NCI-H2081 treated with DMSO at 0.1 percent for 48 hours (cell line): ENCODE measurements at regions not wholly inside any gene's neighbourhood (a gene's known extent, or its start where the extent isn't known, plus 50 kb on each side); places are given as distances from the start of the nearest gene placed in this dataset.
"Not testable (repeated sequence)": the region's sequence is repeated elsewhere in the genome, so short reads cannot be mapped to it uniquely, and the experiment has no call there.

Experiments used
- DNase-seq: peaks from one replicate; lab custom pipeline; 2025; lab: John Stamatoyannopoulos, UW

DNA sequence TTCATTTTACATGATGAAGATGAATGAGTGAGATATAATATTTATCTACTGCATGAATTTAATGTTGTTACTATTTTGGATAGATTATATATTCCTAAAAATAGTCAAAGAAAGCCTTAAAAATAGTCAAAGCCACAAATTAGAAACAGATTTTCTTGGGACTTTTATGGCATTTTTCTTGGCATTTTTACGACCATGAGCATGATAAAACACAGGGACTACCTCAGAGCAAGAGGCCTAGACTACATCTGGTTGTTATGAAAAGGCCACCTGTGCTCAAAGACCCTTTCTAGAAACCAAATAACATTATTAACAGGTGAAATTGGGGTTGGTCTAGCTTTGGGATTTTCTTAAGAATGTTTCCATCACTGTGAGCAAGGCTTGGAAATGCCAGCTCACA lies 281.0 kb downstream of the OXSM start:
- no peak for DNase-seq

DNA sequence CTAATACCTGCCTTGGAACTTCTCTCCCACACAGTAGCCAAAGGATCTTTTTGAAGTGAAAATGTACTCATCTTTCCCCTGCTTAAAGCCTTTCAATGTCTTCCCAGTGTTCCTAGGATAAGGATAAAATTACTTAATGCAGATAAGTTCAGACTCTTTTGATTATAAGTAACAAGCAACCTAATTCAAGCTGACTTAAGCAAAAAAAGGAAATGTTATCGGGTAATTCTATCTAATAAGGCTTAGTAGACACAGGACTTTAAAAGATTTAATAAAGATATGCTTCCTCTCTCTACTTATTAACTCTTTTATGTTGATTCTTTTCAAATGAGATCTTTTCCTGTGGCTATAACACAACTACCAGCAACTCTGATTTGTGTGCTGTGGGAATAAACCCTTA lies 284.2 kb downstream of the OXSM start:
- DNase-seq, result no peak

DNA sequence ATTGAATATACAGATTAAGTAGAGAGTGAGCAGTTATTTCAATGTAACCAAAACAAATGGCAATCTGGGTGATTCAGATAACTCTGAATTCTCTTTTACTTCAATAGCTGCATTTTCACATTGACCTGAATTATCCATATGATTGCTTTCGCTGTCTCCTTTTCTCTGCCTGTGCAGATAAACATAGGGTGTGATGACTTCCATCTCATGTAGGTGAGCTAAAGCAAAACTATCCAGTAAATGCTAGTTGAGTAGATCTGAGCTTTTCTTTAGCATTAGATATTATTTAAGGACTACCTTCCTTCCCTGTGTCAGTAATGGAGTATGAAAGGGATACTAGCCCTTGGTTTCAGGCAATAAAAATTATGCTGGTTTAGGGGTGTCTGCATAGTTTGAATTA lies 288.6 kb downstream of the OXSM start:
- DNase-seq, result no peak

DNA sequence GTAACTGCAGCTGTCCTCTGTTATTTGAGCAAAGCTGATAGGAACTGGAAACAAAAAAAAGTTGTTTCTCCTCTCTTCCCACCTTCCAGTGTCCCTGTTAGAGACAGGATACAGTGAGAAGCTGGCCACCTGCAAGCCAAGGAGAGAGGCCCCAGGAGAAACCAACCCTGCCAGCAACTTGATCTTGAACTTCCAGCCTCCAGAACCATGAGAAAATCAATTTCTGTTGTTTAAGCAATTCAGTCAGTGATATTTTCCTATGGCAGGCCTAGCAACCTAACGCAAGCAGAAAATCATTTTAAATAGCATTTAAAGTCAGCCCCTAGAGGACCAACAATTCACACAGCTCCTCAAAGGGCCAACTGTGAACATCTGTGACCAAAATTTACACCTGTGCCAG lies 291.3 kb downstream of the OXSM start:
- no peak for DNase-seq

DNA sequence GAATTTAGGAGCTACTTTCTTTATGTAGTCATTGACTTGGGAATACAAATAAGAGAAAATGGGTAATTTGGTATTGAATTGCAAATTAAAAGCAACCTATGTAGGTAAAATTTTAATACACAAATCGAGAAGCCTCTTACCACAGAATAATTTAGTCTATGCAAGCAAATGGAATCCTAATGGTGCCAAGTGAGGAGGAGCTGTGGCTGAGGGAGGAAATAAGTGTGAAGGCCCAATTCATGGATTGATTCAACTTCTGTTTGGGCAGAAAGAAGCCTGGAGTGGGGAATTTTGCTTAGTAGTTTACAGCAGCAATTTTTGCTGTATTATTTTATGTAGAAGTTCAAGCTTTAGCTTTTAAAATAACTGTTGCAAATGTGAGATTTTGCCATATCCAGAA lies 291.9 kb downstream of the OXSM start:
- no peak for DNase-seq

DNA sequence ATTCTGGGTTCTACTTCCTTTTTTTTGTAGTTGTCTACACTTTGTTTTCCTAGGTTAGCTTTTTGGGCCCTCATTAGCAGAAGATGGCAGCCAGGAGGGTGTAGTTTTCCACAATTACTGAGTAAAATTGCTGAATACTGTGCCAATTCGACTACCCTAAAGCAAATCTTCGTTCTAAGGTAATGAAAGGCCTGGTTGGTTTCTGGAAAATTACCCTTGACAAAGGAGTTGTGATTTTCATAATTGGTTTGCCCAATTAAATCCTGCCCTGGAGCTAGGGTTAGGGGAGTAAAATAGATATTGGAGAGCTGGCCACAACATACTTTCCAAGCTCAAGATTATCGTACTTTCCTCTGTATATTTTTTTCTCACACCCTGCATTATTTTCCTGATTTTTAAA lies 293.0 kb downstream of the OXSM start:
- DNase-seq, result no peak

DNA sequence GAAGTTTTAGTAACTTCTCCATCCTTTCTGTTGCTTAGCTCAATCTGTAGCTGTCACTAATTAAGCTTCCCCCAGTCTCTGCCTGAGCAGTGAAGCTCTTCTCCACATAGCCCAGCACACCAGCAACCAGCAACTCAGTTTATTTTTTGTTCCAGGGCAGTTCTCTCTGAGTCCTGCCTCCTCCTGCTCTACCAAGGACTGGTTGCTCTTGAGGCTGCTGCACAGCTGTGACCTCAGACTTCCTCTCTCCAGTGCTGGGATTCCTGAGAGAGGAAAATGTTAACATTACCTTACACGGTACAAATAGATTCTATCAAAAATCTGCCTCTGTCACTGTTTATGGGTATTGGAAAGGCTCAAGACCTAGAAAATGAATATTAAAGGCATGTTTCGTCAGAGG lies 294.7 kb downstream of the OXSM start:
- DNase-seq, result no peak

DNA sequence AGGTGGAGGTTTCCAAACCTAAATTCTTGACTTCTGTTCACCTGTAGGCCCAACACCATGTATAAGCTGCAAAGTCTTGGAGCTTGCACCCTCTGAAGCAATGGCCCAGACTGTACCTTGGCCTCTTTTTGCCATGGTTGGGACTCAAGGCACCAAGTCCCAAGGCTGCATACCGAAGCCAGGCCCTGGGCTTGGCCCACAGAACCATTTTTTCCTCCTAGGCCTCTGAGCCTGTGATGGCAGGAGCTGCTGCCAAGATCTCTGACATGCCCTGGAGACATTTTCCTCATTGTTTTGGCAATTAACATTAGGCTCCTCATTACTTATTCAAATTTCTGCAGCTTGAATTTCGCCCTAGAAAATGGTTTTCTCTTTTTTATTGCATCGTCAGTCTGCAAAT lies 297.9 kb downstream of the OXSM start:
- no peak for DNase-seq

DNA sequence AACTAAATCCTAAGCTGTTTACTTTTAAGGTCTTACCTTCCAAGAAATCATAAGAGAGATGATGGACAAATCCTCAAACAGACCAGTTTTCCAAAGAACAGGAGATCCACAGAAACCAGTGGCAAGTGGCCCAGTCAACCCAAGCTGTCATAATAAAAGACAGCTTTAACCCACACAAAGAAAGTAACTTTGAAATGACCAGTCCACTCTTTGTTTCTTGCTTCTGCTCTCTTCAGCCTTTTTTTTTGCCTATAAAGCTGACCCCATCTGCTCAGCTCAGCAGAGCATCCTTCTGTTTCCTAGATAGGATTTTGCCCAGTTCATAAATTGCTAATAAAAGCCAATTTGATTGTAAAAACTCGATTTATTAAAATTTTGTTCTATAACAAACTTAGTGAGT lies 299.4 kb downstream of the OXSM start:
- no peak for DNase-seq

DNA sequence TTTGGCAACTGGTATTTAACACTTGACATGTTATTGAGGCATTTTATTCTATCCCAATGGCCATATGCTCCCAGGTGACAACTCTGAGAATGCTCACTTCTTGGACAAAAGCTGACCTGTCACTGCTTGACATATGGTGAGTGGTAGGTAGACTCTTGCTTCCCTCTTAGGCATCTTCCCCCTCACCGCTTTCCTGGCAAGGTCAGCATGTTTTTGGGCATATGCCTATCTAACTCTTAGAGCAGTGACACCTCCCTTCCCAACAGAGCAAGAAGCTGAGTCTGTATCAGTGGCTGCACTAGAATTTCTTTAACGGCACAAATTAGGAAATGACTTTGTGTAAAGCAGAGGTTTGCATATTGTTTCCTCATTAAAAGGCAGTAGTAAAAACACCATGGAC lies 300.7 kb downstream of the OXSM start:
- no peak for DNase-seq

DNA sequence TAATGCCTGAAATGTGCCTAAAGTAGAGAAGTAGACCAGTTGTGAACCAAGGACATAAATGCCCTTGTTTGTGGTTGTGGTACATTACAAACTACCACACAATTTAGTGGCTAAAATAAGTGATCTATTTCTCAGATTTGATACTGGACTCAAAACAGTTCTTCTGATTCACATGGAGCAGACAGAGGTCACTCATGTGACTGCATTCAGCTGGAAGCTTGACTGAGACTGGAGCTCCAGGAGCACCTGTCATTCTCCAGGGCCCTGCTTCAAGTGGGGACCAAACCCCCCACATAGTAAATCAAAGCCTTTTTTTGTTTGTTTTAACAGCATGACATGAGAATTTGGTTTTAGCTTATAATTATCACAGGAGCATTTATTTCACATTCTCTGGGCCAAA lies 301.2 kb downstream of the OXSM start:
- no peak for DNase-seq

DNA sequence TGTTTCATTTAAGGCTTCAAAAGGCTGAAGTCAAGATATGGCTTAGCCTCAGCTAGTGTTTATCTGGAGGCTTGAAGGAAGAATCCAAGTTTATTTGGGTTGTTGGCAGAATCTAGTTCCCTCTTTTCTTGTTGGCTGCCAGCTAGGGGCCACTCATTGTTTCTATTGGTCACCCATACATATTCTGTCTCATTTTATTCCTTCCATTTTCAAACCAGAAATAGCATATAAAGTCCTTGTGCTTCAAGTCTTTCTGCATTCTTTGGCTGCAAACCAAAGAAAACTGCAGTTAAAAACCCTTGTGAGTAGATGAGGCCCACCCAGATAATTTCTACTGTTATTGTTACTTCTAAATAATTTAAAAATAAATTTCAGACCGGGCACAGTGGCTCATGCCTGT lies 301.7 kb downstream of the OXSM start:
- DNase-seq, result no peak

DNA sequence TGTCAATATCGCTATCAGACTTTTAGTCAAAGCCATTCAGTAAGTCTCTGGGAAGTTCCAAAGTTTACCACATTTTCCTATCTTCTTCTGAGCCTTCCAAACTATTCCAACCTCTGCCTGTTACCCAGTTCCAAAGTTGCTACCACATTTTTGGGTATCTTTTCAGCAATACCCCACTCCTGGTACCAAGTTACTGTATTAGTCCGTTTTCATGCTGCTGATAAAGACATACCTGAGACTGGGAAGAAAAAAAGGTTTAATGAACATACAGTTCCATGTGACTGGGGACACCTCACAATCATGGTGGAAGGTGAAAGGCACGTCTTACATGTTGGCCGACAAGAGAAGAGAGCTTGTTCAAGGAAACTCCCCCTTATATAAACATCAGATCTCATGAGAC lies 307.2 kb downstream of the OXSM start:
- DNase-seq, result not testable (repeated sequence)

DNA sequence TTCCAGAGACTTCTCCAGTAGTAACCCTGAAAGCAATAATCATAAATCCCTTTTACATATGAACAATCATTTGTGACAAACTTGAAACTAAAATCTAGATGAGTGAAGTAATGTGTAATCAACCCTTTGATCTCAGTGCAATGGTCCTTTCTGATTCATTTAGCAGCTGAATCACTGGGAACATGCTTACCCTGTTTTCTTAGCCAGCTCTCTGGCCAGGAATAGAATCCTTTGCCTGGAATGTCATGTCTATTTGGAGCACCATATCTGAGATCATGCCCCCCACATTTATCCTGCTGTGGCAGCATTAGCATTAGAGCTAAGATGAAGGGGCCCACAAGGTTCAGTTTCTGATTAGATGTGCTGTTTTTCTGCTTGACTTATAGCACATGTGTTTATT lies 309.8 kb downstream of the OXSM start:
- DNase-seq, result no peak

DNA sequence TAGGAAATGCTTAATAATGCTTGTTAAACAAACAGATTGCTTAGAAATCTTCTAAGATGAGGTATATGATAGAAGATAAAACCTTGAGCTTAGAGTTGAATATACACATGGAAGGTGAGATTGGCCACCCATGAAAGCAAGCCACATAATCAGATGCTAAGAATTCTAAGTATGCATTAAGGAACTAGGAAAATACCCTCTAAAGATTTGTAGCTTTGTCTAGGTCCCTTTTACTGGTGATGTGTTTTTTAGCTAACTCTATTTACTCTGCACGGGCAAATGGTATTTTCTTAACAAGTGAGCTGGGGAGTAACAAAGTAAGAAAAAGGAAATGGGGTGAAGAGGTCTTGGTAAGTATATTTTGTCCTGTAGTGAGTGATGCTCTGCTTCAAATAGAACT lies 310.3 kb downstream of the OXSM start:
- no peak for DNase-seq

DNA sequence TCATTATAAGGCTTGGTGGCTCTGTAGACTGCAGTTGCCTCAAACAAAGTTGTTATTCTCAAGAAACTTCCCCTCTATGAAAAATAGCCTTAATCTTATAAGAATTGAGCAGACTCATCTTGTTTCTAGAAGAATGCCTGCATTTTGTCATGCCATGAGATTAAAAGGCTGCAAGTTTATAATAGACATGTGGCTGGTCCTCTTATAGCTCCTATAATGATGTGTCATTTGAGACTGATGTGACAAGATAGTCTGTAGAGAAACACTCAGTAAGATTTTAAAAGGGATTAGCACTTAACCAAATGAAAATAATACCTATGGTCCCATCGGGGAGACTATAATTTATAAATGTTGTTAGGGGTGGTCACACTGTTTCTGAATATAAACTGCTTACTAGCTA lies 312.5 kb downstream of the OXSM start:
- no peak for DNase-seq

DNA sequence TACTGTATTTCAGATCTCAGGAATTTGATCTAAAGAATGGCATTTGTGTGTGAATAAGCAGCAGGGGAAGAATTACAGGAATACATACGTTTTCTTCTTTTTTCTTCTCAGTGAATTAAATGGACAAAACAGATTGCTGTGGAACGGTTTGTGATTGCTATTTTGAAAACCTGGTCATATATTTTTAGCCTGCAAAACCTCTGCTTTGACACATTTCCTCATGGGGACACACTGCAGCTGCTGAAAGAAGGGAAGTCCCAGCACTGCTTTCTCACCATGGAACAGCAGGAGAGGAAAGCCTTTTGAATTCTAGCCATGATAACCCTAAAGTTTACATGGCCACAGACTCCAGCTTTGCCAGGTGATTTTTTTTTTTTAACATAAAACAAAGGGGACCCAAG lies 315.0 kb downstream of the OXSM start:
- DNase-seq, result no peak

DNA sequence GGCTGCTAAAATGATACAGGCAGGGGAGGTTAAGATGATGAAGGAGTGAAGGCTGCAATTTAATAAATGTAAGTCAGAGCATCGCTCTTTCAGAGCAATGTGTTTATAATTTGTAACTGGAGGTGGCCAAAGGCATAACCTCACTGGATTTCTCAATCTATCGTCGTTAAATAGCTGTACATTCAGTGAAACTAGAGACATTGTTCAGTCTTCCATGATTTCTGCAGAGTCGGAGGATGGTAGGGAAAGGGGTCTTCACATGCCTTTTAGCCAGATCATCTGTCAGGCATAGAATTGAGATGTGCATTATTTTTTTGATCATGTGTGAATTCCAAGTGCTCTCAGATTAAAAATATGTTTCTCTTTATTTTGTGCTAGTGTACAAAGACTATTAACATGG lies 315.4 kb downstream of the OXSM start:
- no peak for DNase-seq

DNA sequence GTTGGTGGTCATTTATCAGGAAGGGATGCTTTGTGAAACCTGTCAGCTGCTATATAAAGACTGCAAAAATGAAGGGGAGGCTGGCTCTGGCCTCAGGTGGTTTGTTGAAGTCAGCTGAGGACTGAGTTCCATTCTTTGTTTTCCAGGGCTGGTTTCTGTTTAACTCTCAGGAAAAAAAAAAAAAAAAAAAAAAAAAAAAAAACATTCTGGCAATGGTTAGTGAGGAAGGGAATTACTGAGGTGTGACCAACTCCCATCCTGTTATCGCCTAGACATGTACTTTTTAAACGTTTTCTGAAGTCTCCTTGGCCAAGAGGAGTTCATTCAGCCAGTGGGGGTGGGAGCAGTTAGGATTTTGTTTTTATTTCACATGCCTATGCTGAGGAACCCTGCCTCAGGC lies 316.3 kb downstream of the OXSM start:
- no peak for DNase-seq

DNA sequence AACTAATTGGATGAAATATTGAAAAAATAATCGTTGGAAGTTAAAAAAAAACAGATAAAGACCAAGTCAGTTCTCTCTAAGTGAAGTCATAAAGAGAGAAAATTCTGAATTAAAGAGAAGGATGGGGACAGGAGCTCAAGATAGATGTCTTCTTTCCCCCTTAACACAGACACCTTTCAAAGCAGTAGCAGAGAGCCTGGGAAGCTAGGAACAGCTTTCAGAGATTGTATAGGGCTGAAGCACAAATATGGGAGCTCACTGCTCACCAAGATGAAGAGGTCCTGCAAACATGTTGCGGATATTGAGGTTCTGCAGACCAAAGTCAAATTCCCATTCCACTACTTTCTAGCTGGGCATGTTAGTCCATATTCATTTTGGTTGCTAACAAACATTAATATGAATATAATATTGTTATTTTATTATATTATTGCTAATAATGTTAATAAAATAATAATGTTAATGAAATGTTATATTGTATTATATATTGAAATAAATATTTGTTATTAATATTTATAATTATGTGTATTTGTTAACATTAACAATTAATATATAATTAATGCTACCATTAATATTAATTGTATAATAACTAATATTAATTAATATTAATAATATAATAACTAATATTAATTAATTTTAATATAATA lies 319.1 kb downstream of the OXSM start:
- no peak for DNase-seq

DNA sequence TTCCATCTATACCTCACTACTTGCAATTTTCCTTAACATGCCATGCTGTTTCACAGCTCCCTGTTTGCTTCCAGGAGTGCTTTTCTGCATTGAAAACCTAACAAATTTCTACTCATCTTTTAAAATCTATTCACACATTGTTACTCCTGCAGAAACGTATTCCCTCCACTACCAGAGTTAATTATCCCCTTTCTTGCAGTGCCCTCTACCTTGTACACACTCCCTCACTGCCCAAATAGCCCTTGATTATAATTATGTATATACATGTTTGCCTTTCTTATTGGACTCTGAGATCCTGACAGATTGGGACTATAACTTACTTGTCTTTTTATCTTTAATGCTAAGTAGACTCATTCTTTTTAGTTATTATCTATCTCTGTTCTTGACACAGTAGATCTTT lies 325.0 kb downstream of the OXSM start:
- DNase-seq, result no peak

DNA sequence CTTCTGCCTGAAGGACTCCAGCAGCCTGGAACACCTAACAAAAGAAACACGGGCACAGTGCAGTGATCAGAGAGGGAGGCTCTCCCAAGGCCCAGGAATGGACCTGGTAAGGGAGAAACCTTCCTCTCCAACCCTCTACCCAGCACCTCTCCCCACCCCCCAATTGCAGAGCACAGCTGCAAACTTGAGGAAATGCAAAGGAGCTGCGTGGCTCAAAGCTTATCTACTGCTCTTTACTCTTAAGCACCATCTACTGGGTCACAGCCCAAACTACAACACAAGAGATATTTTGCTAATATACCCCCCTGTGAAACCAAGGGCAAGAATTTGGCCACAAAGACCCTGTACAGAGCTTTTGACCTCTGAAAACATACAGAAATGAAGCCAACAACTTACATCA lies 328.3 kb downstream of the OXSM start:
- DNase-seq, result no peak

DNA sequence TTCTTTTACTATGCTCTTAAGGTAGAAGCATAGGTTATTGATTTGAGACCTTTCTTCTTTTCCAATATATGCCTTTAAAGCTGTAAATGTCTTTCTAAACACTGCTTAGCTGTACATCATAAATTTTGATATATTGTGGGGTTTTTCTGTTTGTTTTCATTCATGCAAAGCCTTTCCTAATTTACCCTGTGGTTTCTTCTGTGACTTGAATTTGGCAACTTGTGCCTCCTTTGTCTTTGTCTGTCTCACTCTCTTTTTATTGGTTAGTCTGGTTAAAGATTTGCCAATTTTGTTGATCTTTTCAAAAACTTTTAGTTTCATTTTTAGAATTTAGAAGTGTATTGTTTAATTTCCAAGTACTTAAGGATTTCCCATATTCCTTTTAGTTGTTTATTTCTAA lies 343.1 kb downstream of the OXSM start:
- no peak for DNase-seq

DNA sequence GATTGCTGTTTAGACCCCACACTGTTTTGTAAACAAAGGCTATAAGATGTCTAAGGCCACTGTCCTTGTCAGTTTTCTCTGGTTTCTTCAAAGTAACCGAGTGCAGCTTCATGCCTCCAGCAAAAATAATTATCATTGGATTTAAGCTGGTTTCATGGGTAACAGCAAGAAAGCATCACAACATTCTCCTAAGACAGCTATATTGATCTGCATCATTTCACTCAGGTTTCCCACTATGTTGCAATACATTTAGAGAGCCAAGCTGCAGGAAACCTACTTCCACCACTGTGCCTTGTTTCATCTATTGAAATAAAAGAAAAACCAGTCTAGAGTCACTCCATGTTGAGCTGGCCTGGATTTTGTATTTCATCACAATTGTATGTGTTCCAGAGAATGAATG lies 351.4 kb downstream of the OXSM start:
- DNase-seq, result no peak

DNA sequence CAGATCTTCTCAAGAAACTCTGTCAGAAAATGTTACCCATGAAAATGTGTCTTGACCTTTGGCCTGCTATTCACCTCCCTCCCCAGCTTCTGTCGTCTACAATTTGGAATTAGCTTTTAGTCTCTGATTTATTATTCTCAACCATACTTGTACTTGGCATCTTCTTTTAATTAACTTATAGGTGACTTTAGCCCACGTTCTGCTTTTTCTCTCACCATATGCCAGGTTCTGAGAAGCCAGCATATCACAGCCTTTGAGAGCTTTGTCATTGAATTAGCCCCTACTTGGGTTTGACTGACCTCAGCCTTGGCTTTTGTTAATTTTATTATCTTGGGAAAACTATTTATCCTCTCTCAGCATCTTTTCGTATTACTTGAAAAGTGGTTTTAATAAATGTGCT lies 355.9 kb downstream of the OXSM start:
- no peak for DNase-seq
